Activated T-cell treated with anti-CD3 and anti-CD28 coated beads, Interleukin-2, amount 50 U/mL, for 48 hours (primary cell): ENCODE measurements at regions not wholly inside any gene's neighbourhood (a gene's known extent, or its start where the extent isn't known, plus 50 kb on each side); places are given as distances from the start of the nearest gene placed in this dataset.

Experiments used
- DNase-seq, 2 experiments: peaks; one replicate each; pipeline ENCODE4 v3.0.0-alpha.2; 2020

GRCh38 chr6:56345376-56345995 is 98.1 kb upstream of the COL21A1 start:
- no peak for DNase-seq

- no peak for DNase-seq
Measured at GRCh38 chr6:56343295-56343694, 95.9 kb upstream of the COL21A1 start.

DNA sequence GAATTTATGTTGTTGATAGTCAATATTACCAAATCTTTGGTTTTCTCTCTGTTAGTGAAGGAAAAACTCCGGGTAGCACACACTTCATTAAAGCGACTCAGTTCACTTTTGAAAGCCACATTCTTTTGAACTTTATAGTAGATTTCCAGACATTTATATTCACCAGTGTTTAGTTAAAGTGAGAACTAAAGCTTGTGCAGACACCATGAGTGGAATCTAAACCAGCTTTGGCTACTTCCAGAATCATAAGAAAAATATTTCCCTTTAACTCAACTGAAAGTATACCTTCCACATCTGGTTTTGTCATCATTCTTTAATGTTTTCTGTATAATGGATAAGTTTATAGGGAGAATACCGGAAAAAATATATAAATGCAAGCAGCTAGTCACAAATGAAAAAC is 92.1 kb upstream of the COL21A1 start:
- DNase-seq, result no peak

GRCh38 chr6:56335726-56336125 is 88.3 kb upstream of the COL21A1 start:
- DNase-seq, result no peak

DNA sequence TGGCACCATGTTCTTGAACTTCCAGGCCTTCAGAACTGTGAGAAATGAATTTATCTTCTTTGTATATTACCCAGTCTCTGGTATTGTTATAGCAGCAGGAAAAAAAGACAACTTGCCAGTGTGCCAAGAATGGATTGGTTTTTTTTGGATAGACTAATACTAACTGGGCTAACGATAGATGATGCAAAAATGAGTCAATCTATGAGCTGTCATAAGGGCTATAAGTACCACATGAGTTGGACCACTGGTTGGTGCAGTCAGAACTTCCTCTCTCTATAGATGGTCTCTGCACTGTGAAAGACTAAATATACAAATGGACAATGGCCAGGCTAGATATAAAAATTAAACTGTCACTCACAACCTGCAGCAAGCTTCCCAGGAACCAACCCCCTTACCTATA is 87.6 kb upstream of the COL21A1 start:
- no peak for DNase-seq

- DNase-seq, result no peak
Measured at GRCh38 chr6:56329271-56330050, 82.1 kb upstream of the COL21A1 start.

DNA sequence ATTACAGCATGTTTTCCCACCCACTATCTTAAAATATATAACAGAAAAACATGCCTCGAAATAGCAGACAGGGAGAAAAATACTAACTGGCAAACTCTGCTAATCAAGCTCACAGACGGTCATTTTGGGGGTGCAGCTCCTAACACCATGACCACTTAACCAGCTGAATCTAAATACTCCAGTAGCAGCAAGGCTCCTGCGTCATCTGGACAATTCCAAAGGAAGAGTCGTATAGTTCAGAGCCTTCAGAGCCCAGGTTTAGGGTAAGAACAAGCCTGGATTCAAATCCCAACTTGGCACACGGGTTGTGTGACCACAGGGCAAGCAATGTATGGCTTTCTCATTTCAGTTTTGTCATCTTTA is 81.3 kb upstream of the COL21A1 start:
- DNase-seq, result no peak

GRCh38 chr6:56327946-56328727 is 80.8 kb upstream of the COL21A1 start:
- no peak for DNase-seq

- DNase-seq, result no peak
Measured at GRCh38 chr6:56324396-56324795, 77.0 kb upstream of the COL21A1 start.

GRCh38 chr6:56318851-56319250 is 71.5 kb upstream of the COL21A1 start:
- no peak for DNase-seq

- peak in 1 of 2 experiments; percentile 22 for DNase-seq
Measured at GRCh38 chr6:56314683-56315523, 67.5 kb upstream of the COL21A1 start.

- no peak for DNase-seq
Measured at GRCh38 chr6:56311533-56312448, 64.4 kb upstream of the COL21A1 start.

DNA sequence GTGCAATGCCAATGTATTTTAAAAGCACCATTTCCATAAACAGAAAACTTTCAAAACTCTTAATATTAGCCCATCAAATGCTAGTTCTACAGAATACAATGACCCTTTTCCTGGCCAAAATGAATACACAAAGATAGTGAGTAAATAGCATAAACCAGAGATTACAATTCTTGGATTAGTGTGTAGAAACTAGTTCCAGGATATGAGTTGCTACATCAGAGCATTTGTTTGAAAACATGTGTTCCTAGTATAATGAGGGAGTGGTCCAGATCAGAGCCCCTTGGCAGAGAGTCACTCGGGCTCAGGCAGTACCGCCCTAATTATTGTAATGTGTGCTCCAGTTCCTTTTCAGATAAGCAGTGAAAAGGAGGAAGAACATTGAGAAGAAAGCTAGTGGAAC is 63.7 kb upstream of the COL21A1 start:
- DNase-seq, result no peak

DNA sequence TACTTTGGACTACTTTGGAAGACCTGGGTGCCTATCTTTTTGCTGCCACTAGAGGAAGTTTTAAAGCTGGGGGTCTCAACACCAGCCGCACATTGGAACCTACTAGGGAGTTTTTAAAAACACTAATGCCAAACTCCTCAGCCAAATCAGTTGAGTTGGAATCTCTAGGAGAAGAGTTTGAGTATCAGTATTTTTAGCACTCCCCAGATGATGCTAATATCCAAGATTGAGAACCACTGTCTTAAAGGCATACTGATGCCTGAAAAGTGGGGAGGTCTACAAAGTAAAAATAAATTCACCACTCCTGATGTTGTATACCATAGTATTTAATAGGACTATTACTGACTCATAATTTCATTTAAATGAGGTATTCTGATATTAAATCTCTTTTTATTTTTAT is 62.9 kb upstream of the COL21A1 start:
- DNase-seq, result no peak

DNA sequence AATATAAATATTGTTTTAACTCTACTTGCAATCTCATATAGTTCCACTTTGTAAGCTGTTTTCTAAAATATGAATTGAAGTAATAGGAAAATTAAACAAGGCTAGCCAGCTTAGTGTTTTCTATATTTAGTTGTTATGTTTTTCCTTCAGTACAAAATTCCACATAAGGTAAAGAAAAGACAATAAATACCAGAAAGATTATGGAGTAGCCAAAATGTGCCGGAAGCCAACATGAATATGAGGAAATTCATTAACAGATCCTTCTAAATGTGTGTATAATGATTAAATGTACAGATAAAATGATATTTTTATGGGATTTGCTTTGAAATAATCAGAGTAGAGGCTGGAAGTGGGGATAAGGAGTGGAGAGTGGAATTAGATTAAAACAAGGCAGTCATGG is 52.5 kb upstream of the COL21A1 start:
- no peak for DNase-seq

DNA sequence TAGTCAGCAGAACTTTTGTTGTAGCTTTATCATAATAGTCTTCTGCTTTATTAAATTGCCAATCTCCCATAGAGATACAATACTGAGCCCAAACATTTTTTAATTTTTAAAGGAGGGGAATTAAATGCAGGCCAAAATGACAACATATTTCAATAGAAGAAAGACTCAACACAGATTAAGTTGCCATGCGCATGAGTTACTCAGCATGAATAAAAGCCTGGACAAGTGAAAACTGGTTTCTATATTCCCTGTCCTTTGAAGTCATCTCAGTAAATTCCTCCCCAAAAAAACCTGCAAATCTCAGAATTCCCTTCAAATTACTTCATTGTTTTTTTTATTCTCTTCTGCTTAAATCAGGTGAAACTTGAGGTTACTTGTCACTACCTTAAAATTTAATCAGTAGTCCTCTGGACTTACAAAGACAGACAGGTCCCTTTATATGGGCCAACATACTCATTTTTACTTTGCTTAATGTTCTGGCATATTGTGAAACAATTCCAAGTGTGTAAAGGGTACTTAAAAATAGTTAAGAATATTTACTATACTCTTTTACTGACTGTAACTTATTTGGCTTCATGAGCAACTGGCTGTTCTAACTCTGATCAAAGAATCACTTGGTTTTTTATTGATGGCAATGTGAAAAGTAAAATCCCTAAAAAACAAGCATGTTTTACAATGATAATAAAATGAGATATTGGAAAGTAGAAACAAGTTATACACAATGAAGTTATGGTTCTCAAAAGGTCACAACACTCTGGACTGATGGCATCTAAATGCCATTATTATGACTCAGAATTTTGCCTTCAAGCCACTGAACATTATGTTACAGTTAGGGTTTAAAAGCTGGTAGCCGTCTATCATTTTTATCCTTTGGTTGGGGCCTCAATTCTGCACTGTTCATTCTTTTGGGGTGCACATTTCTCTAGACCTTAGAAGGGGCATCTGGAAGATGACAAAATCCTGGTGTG is 49.9 kb upstream of the COL21A1 start:
- DNase-seq, result no peak
